ENCODE measurements at regions not wholly inside any gene's neighbourhood (a gene's known extent, or its start where the extent isn't known, plus 50 kb on each side); places are given as distances from the start of the nearest gene placed in this dataset.
"Not testable (repeated sequence)": the region's sequence is repeated elsewhere in the genome, so short reads cannot be mapped to it uniquely, and the experiment has no call there.

- ATAC-seq (ENCODE audit: low read depth); BruUV-seq (replicated peaks); in situ Hi-C loops (cut with MboI; ENCODE audit: low sequenced_read_pairs); H3K9me1 ChIP-seq (ENCODE audit: insufficient read depth, low read length); H3K23ac ChIP-seq (ENCODE audit: low read depth, low read length); H3K4ac ChIP-seq (ENCODE audit: low read depth, low read length); H4K8ac ChIP-seq (ENCODE audit: low read depth in 2 of 2, low read length in 2 of 2); H3K18ac ChIP-seq (ENCODE audit: low read depth, low read length); H3K27ac ChIP-seq (ENCODE audit: insufficient read depth, low read length); H2BK15ac ChIP-seq (ENCODE audit: low read depth, low read length); H4K20me1 ChIP-seq (ENCODE audit: insufficient read depth, low read length); H4K91ac ChIP-seq (ENCODE audit: insufficient read depth, low read depth, low read length); DNase-seq; H4K5ac ChIP-seq (ENCODE audit: low read depth, low read length); H3K4me1 ChIP-seq (ENCODE audit: control insufficient read depth, insufficient read depth, low read length); intact Hi-C loops (cut with micrococcal nuclease); H2BK5ac ChIP-seq (ENCODE audit: low read depth, low read length, poor library complexity, severe bottlenecking); H3K9ac ChIP-seq (ENCODE audit: low read depth, low read length); H2AFZ ChIP-seq (replicated peaks; ENCODE audit: low read length, poor library complexity); H3K56ac ChIP-seq (ENCODE audit: extremely low read depth, insufficient read depth, low read length); H2BK20ac ChIP-seq (ENCODE audit: low read depth, low read length); POLR2A ChIA-PET (ENCODE audit: unreplicated experiment); H2BK120ac ChIP-seq (ENCODE audit: low read depth, low read length); H2AK9ac ChIP-seq (replicated peaks; ENCODE audit: low read depth, low read length, poor library complexity); H3K79me1 ChIP-seq (ENCODE audit: low read depth in 1 of 2, low read length in 2 of 2); H3K14ac ChIP-seq (replicated peaks; ENCODE audit: low read depth, low read length); H3K4me3 ChIP-seq (ENCODE audit: insufficient read depth, low read depth, low read length); H3K4me2 ChIP-seq (ENCODE audit: low read depth, low read length); dilution Hi-C loops (cut with HindIII; ENCODE audit: low sequenced_read_pairs, unreplicated experiment); H3K27me3 ChIP-seq (ENCODE audit: control insufficient read depth, insufficient read depth, low read length); H3K36me3 ChIP-seq (ENCODE audit: control insufficient read depth, insufficient read depth, low read length); H3K9me3 ChIP-seq (ENCODE audit: control insufficient read depth, insufficient read depth, low read length); H2AK5ac ChIP-seq (ENCODE audit: low read depth, low read length): not testable (repeated sequence)
- no CpG with 5 or more reads among the region's 10 CpGs for whole genome bisulfite sequencing, 2 experiments (ENCODE audit: extremely low coverage in 2 of 2, insufficient read length in 1 of 2)
- CTCF ChIA-PET: interaction anchor here (0.6 kb wide), 1 partner anchor 10 kb away, joined by 3 read pairs; no protein-coding TSS in a partner anchor
These were observed 238.9 kb upstream of the PRSS16 start for GRCh38 chr6:27008613-27009012.

- H4K20me1 ChIP-seq (ENCODE audit: insufficient read depth, low read length); H3K4ac ChIP-seq (ENCODE audit: low read depth, low read length); H3K4me3 ChIP-seq (ENCODE audit: insufficient read depth, low read depth, low read length); dilution Hi-C loops (cut with HindIII; ENCODE audit: low sequenced_read_pairs, unreplicated experiment); H3K56ac ChIP-seq (ENCODE audit: extremely low read depth, insufficient read depth, low read length); H2AK5ac ChIP-seq (ENCODE audit: low read depth, low read length); BruUV-seq (replicated peaks); ATAC-seq (ENCODE audit: low read depth); H3K79me1 ChIP-seq (ENCODE audit: low read depth in 1 of 2, low read length in 2 of 2); H3K27me3 ChIP-seq (ENCODE audit: control insufficient read depth, insufficient read depth, low read length); H4K5ac ChIP-seq (ENCODE audit: low read depth, low read length); H2BK5ac ChIP-seq (ENCODE audit: low read depth, low read length, poor library complexity, severe bottlenecking); H2AK9ac ChIP-seq (replicated peaks; ENCODE audit: low read depth, low read length, poor library complexity); intact Hi-C loops (cut with micrococcal nuclease); H3K4me1 ChIP-seq (ENCODE audit: control insufficient read depth, insufficient read depth, low read length); H2BK15ac ChIP-seq (ENCODE audit: low read depth, low read length); H3K9me3 ChIP-seq (ENCODE audit: control insufficient read depth, insufficient read depth, low read length); H3K18ac ChIP-seq (ENCODE audit: low read depth, low read length); H3K14ac ChIP-seq (replicated peaks; ENCODE audit: low read depth, low read length); H4K91ac ChIP-seq (ENCODE audit: insufficient read depth, low read depth, low read length); DNase-seq; H2BK20ac ChIP-seq (ENCODE audit: low read depth, low read length); POLR2A ChIA-PET (ENCODE audit: unreplicated experiment); H2AFZ ChIP-seq (replicated peaks; ENCODE audit: low read length, poor library complexity); in situ Hi-C loops (cut with MboI; ENCODE audit: low sequenced_read_pairs); H3K4me2 ChIP-seq (ENCODE audit: low read depth, low read length); H3K23ac ChIP-seq (ENCODE audit: low read depth, low read length); H4K8ac ChIP-seq (ENCODE audit: low read depth in 2 of 2, low read length in 2 of 2); H3K27ac ChIP-seq (ENCODE audit: insufficient read depth, low read length); CTCF ChIA-PET; H3K9me1 ChIP-seq (ENCODE audit: insufficient read depth, low read length); H3K9ac ChIP-seq (ENCODE audit: low read depth, low read length); H3K36me3 ChIP-seq (ENCODE audit: control insufficient read depth, insufficient read depth, low read length); H2BK120ac ChIP-seq (ENCODE audit: low read depth, low read length): not testable (repeated sequence)
- no CpG with 5 or more reads among the region's 2 CpGs for WGBS, 2 experiments (ENCODE audit: extremely low coverage in 2 of 2, insufficient read length in 1 of 2)
These were observed 233.4 kb upstream of the PRSS16 start for GRCh38 chr6:27014053-27014452.

Measured in IMR-90 (cell line).